RWPE1 (cell line): ENCODE measurements at regions not wholly inside any gene's neighbourhood (a gene's known extent, or its start where the extent isn't known, plus 50 kb on each side); places are given as distances from the start of the nearest gene placed in this dataset.
A peak's percentile ranks its signal among the peaks of the same experiment; 100 is the strongest.

Source experiments
- CTCF ChIA-PET: fragments of 350-600 bp; sonication (Branson Sonifier 250); formaldehyde crosslinking; extraction: SDS; loops from one replicate; lab custom pipeline; 2021; lab: Yijun Ruan, JAX
- POLR2A ChIA-PET: fragments of 400-600 bp; formaldehyde crosslinking; extraction: SDS; loops from one replicate; lab custom pipeline; 2020; ENCODE audit warnings: antibody characterized with exemption; ENCODE audit not compliant: low non-redundant PET; lab: Yijun Ruan, JAX
- DNase-seq: peaks from one replicate; pipeline ENCODE4 v3.0.0; 2012; ENCODE audit warnings: low spot score
- H3K27ac ChIP-seq: fragments of 450-650 bp; 2 replicates; pipeline ENCODE4 v1.5.1; 2017
- TF ChIP-seq, protein P1 (sequence below): fragments of 450-650 bp; conservative IDR thresholded peaks from 2 replicates; pipeline ENCODE4 v1.5.1; 2017; ENCODE audit warnings: low read depth, mild to moderate bottlenecking

DNA sequence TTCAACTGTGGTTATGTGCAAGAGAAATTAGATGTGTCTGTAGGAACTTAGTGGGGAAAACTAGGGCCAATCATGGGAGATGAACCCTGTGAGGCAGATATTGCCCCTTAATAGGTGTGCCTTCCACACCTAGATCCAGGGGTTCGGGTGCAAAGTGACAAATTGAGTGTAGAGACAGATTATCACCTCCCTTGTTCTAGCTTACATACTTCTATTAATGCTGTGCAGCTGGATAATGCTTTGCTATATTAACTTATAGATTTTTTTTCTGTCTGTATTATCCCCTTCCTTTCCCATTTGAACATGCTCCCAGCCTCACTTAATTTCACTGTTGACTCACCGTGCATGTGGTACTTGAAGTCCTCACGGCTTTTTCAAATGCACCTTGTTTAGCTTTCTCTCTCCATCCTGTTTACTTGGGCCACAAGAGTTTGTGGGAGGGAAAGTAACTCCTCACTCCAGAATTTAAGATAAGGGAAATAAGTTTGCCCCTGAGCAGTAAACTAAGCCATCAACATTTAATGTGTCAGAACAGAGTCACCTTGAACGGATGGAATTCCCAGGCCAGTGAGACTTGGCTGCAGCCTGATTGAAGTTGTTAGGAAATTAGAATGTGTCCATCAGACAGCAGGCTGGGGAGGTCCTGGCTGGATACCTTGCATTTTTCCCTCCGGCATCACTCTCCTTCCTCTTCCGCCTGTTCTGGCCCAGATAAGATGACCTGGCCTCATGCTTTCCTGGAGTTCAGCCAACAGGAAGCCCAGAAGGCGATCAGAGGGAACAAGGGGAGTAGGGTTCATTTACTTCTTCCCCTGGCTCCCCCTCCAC, 478.4 kb downstream of the BCOR start:
- TF ChIP-seq, protein P1, sequence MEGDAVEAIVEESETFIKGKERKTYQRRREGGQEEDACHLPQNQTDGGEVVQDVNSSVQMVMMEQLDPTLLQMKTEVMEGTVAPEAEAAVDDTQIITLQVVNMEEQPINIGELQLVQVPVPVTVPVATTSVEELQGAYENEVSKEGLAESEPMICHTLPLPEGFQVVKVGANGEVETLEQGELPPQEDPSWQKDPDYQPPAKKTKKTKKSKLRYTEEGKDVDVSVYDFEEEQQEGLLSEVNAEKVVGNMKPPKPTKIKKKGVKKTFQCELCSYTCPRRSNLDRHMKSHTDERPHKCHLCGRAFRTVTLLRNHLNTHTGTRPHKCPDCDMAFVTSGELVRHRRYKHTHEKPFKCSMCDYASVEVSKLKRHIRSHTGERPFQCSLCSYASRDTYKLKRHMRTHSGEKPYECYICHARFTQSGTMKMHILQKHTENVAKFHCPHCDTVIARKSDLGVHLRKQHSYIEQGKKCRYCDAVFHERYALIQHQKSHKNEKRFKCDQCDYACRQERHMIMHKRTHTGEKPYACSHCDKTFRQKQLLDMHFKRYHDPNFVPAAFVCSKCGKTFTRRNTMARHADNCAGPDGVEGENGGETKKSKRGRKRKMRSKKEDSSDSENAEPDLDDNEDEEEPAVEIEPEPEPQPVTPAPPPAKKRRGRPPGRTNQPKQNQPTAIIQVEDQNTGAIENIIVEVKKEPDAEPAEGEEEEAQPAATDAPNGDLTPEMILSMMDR, result no peak
- DNase-seq, result peak; percentile 14
- ChIA-PET POLR2A (no interaction called here), CTCF (no interaction called here)
- no peak overlapping the region for H3K27ac ChIP-seq

DNA sequence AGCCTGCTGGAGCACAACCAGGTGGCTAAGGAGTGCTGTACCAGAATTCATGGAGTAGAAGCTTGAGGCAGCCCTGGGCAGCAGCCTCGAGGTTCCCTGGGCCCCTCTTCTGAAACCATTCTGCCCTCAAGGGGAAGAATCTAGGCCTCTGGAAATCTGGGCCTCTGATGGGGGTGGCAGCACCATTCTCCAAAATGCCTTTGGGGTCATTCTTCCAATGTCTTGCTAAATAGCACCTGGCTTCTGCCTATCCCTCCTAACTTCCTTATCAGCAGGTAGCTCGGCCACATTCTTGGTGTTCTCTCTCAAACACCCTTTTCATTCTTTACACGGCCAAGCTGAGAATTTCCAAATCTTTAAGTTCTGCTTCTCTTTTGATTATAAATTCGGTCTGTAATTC, 473.6 kb downstream of the BCOR start:
- DNase-seq, result no peak
- H3K27ac ChIP-seq, result no peak overlapping the region
- TF ChIP-seq, protein P1, result no peak
- POLR2A ChIA-PET, result no interaction called here
- CTCF ChIA-PET, result interaction anchor here (0.6 kb wide), 1 partner anchor 794 kb away, joined by 3 read pairs; no protein-coding TSS in a partner anchor

DNA sequence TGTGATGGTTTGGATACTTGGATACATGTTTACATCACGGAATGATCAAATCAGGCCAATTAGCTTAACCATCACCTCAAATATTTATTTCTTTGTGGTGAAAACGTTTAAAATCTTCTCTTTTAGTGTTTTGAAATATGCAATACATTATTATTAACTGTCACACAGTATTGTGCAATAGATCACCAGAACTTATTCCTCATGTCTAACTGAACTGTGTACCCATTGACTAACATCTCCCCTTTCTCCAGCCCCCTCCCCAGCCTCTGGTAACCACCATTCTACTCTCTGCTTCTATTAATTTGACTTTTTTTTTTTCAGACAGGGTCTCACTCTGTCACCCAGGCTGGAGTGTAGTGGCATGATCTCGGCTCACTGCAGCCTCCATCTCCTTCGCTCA, 471.9 kb downstream of the BCOR start:
- TF ChIP-seq, protein P1, result no peak
- no peak overlapping the region for H3K27ac ChIP-seq
- POLR2A ChIA-PET, result no interaction called here
- DNase-seq, result no peak
- CTCF ChIA-PET, result no interaction called here

DNA sequence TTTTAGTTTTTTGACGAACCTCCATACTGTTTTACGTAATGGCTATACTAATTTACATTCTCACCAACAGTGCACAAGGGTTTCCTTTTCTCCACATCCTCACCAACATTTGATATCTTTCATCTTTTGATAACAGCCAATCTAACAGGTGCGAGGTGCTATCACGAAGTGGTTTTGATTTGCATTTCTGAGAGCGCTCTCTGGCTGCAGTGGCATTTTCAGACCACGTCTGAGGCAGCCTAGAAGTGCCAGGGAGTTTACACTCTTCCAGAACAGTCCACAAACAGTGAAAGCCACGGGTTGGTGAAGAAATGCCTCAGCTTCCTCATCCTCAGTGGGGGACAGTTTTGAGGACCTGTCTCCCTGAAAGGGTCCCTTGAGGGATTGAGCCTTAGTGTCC, 471.0 kb downstream of the BCOR start:
- H3K27ac ChIP-seq, result no peak overlapping the region
- TF ChIP-seq, protein P1, result no peak
- no peak for DNase-seq
- ChIA-PET CTCF (no interaction called here), POLR2A (no interaction called here)

DNA sequence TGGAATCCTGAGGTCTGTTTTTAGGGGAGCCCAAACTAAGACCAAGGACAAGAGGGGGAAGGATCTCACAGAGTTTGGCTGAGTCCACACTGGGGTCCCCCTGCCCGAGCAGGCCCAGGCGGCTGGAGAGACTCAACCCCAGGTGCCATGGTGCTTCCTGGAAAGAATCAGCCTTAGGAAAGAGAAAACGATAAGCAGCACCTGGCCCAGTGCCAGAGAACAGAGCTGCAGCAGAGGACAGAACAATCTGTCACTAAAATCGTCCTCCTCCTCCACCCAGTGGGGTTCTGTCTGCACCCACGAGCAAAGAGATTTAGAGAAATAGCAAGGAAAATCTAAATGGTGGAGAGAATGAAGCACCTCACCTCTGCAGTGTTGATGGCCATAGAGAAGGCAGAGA, 470.5 kb downstream of the BCOR start:
- H3K27ac ChIP-seq, result no peak overlapping the region
- CTCF ChIA-PET, result no interaction called here
- POLR2A ChIA-PET, result no interaction called here
- TF ChIP-seq, protein P1, result no peak
- no peak for DNase-seq

DNA sequence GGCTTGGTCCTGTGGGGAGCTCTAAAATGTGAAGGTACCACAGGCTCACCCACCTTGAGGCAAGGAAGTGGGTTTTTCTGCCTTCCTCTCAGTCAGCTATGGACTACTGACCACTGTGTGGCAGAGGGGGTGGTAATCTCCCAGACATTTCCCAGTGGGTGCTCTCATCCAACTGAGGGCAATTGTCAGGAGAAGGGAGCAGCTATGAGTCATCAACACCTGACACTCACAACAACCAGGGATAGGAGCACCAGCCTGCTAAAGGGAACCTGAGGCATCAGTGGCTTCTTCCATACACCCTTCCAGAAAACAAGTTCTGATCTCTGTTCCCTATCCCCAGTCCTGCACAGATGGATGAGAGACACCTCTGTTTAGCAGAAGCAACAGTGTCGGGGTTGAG, 468.8 kb downstream of the BCOR start:
- H3K27ac ChIP-seq, result no peak overlapping the region
- ChIA-PET POLR2A (no interaction called here), CTCF (no interaction called here)
- TF ChIP-seq, protein P1, result no peak
- no peak for DNase-seq
